DND-41 (cell line): ENCODE measurements at regions not wholly inside any gene's neighbourhood (a gene's known extent, or its start where the extent isn't known, plus 50 kb on each side); places are given as distances from the start of the nearest gene placed in this dataset.

ENCODE experiments used
- ATAC-seq: fragments of 200-7000 bp; cut with Tn5 transposase; 3 replicates; pipeline ENCODE4 v1.9.1; 2021; ENCODE audit warnings: low read depth; ENCODE audit not compliant: insufficient read depth
- DNase-seq: peaks from one replicate; pipeline ENCODE4 v3.0.0-alpha.2; 2020
- H2AFZ ChIP-seq: 2 replicates; pipeline ENCODE4 v1.6.0; 2012; ENCODE audit warnings: low read depth, low read length
- H3K27ac ChIP-seq: 2 replicates; pipeline ENCODE4 v1.5.1; 2012; ENCODE audit warnings: low read length, inconsistent platforms
- H3K27me3 ChIP-seq: fragments of 200-600 bp; sonication (generic); 2 replicates; pipeline ENCODE4 v1.6.0; 2012; ENCODE audit warnings: low read length, mild to moderate bottlenecking, inconsistent platforms; ENCODE audit not compliant: insufficient read depth, poor library complexity
- H3K36me3 ChIP-seq: 2 replicates; pipeline ENCODE4 v1.5.1; 2012; ENCODE audit warnings: low read length, inconsistent platforms; ENCODE audit not compliant: insufficient read depth
- H3K4me1 ChIP-seq: 2 replicates; pipeline ENCODE4 v1.5.1; 2012; ENCODE audit warnings: mild to moderate bottlenecking, low read length; ENCODE audit not compliant: insufficient read depth
- H3K4me2 ChIP-seq: 2 replicates; pipeline ENCODE4 v1.6.0; 2012; ENCODE audit warnings: mild to moderate bottlenecking, moderate library complexity, low read length, inconsistent platforms; ENCODE audit not compliant: insufficient read depth
- H3K4me3 ChIP-seq, 2 experiments: fragments of 200-600 bp in 1 of 2; shearing (Covaris generic) in 1 of 2; 2 replicates each; pipeline ENCODE4 v1.5.1; 2012 to 2016; ENCODE audit warnings: inconsistent platforms in 2 of 2, low read length in 2 of 2, mild to moderate bottlenecking in 2 of 2, low read depth in 1 of 2, moderate library complexity in 1 of 2
- H3K79me2 ChIP-seq: 2 replicates; pipeline ENCODE4 v1.6.0; 2012; ENCODE audit warnings: low read length, inconsistent platforms; ENCODE audit not compliant: insufficient read depth
- H3K9ac ChIP-seq: 2 replicates; pipeline ENCODE4 v1.6.0; 2012; ENCODE audit warnings: low read depth, mild to moderate bottlenecking, inconsistent platforms, low read length, moderate library complexity
- H3K9me3 ChIP-seq: 2 replicates; pipeline ENCODE4 v1.5.1; 2012; ENCODE audit warnings: low read length, moderate library complexity, mild to moderate bottlenecking, inconsistent platforms; ENCODE audit not compliant: insufficient read depth, severe bottlenecking
- H4K20me1 ChIP-seq: 2 replicates; pipeline ENCODE4 v1.6.0; 2012; ENCODE audit warnings: low read length; ENCODE audit not compliant: insufficient read depth
- EZH2 ChIP-seq: IDR thresholded peaks from 3 replicates; pipeline ENCODE4 v1.6.1; 2012; ENCODE audit warnings: borderline replicate concordance, low read depth, mild to moderate bottlenecking, moderate library complexity, low read length, inconsistent platforms; ENCODE audit not compliant: severe bottlenecking
- TF ChIP-seq, protein P1 (sequence below): IDR thresholded peaks from 2 replicates; pipeline ENCODE4 v1.5.1; 2012; ENCODE audit warnings: borderline replicate concordance, low read length, moderate library complexity, mild to moderate bottlenecking; ENCODE audit not compliant: poor library complexity, severe bottlenecking; ENCODE audit errors: extremely low read depth

DNA sequence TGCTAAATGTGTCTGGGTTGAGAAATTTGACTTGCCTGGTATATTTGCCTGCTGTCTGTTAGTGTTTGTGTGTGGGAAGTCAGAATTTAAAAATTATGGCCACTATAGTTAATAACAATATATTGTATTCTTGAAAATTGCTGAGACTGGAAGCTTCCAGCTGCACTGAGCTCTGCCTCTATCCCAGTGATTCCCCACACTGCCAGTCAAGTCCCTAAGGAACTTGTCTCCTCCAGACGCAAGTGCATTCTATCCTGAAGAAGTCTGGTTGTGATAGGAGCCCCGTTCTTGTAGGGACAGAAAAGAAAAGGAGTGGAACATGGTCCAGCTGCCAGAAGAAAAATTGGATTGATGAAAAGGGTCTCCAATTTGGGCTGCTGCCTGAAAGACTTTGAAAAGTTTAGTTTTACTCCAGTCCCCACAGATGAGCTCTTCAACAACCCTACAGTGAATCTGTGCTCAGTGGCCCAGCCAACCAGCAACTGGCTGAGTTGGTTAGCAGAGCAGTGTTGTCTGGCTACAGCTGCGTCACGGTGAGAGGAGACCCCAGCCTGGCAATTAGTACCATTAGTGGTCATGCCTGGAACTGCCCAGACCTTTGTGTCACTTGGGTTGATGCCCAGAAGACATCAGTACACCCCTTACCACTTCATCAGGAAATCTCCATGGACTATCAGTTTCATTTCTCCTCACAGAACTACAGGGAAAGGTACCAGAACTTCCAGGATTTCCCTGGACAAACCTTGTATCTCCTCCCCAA is 183.1 kb upstream of the MCHR2 start:
- Histone ChIP-seq H3K9ac (no peak overlapping the region; the same call in 1 of the 2 replicates), H4K20me1 (no peaks in the 10 kb centered on the region), H3K79me2 (no peaks in the 10 kb centered on the region), H3K4me3 (no peak overlapping the region), H3K27me3 (no peaks in the 10 kb centered on the region), H3K27ac (peak overlapping the region; percentile 68), H3K4me1 (peaks cover 53% of the 10 kb centered on the region), H3K36me3 (no peaks in the 10 kb centered on the region), H3K9me3 (no peaks in the 10 kb centered on the region), H2AFZ (peak overlapping the region; percentile 48; the same call in 1 of the 2 replicates), H3K4me2 (no peak overlapping the region)
- DNase-seq (no peak), ATAC-seq (no peak)
- no peak for TF ChIP-seq EZH2
- TF ChIP-seq, protein P1, sequence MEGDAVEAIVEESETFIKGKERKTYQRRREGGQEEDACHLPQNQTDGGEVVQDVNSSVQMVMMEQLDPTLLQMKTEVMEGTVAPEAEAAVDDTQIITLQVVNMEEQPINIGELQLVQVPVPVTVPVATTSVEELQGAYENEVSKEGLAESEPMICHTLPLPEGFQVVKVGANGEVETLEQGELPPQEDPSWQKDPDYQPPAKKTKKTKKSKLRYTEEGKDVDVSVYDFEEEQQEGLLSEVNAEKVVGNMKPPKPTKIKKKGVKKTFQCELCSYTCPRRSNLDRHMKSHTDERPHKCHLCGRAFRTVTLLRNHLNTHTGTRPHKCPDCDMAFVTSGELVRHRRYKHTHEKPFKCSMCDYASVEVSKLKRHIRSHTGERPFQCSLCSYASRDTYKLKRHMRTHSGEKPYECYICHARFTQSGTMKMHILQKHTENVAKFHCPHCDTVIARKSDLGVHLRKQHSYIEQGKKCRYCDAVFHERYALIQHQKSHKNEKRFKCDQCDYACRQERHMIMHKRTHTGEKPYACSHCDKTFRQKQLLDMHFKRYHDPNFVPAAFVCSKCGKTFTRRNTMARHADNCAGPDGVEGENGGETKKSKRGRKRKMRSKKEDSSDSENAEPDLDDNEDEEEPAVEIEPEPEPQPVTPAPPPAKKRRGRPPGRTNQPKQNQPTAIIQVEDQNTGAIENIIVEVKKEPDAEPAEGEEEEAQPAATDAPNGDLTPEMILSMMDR, result no peak

DNA sequence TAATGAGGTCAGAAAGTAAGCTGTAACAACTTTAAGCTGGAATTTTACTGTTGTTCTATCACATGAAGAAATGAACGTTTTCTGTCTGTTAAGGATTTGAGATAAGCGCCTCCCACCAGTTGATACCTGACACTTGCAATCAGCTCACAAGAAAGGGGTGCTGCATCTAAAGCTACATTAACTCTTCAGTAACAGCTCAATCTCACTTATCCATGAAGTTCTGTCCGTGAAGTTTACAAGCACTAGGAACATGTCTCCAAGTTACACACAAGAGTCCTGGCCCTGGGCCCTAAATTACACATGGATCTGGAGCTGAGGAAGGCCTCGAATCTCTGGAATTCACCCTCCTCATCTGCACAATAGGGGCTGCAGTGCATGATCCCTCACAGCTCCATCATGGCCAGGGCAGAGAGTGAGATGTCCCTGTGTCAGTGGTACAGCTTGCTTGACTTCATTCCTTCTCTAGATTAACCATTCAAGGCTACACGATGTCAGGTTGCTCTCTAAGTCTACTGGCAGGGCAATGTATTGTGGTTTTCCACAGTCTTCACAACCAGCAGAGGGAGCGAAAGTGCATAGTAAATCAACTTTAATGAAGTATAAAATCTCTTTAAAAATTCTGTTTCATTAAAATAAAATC is 182.4 kb upstream of the MCHR2 start:
- Histone ChIP-seq H3K9me3 (no peaks in the 10 kb centered on the region), H3K27me3 (no peaks in the 10 kb centered on the region), H4K20me1 (no peaks in the 10 kb centered on the region), H3K4me1 (peaks cover 60% of the 10 kb centered on the region), H3K36me3 (no peaks in the 10 kb centered on the region), H3K27ac (peak overlapping the region; percentile 82), H3K4me2 (peak overlapping the region; percentile 9; the same call in 1 of the 2 replicates), H3K4me3 (no peak overlapping the region), H3K79me2 (no peaks in the 10 kb centered on the region), H3K9ac (peak overlapping the region; percentile 28; the same call in 1 of the 2 replicates), H2AFZ (peak overlapping the region; percentile 74)
- DNase-seq (peak; percentile 48), ATAC-seq (0 out of 3 replicates have a peak, but pooled peaks have one; percentile 27)
- TF ChIP-seq EZH2, result no peak
- TF ChIP-seq, protein P1, result peak; percentile 75

DNA sequence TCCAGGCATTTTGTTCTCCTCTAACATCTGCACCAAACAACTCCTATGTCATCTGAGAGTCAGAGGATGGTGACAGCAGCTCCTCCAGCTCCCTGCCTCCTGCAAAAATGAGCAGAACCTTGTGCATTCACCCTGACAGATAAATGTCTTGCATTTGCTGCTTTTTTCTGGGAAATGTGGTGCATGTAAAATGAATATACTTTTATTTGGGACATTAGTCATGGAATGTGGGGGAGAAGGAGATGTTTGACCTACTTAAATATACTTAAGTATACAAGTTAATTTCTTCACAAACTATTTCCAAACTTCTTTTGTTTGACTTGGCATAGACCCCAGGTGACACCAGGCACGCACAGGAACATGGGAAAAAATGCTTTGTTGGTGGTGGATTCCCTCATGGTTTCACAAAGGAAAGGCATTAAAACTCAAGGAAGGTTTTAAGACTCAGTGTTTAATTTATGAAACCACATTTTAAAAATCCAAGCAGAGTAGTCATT is 181.8 kb upstream of the MCHR2 start:
- TF ChIP-seq, protein P1, result no peak
- no peak for TF ChIP-seq EZH2
- Histone ChIP-seq H3K27me3 (no peaks in the 10 kb centered on the region), H2AFZ (peak overlapping the region; percentile 74; the same call in 1 of the 2 replicates), H3K9ac (peak overlapping the region; percentile 28; the same call in 1 of the 2 replicates), H3K79me2 (no peaks in the 10 kb centered on the region), H3K4me2 (no peak overlapping the region), H3K4me3 (no peak overlapping the region), H3K36me3 (no peaks in the 10 kb centered on the region), H3K4me1 (peaks cover 66% of the 10 kb centered on the region), H4K20me1 (no peaks in the 10 kb centered on the region), H3K9me3 (no peaks in the 10 kb centered on the region), H3K27ac (peak overlapping the region; percentile 82)
- DNase-seq, result no peak
- ATAC-seq, result no peak
